GM19193 (cell line): ENCODE measurements at regions not wholly inside any gene's neighbourhood (a gene's known extent, or its start where the extent isn't known, plus 50 kb on each side); places are given as distances from the start of the nearest gene placed in this dataset.

ENCODE experiments used
- POLR2A ChIP-seq: IDR thresholded peaks from 4 replicates; pipeline ENCODE4 v1.6.1; 2011; ENCODE audit not compliant: insufficient read depth, insufficient read length; ENCODE audit errors: extremely low read depth

DNA sequence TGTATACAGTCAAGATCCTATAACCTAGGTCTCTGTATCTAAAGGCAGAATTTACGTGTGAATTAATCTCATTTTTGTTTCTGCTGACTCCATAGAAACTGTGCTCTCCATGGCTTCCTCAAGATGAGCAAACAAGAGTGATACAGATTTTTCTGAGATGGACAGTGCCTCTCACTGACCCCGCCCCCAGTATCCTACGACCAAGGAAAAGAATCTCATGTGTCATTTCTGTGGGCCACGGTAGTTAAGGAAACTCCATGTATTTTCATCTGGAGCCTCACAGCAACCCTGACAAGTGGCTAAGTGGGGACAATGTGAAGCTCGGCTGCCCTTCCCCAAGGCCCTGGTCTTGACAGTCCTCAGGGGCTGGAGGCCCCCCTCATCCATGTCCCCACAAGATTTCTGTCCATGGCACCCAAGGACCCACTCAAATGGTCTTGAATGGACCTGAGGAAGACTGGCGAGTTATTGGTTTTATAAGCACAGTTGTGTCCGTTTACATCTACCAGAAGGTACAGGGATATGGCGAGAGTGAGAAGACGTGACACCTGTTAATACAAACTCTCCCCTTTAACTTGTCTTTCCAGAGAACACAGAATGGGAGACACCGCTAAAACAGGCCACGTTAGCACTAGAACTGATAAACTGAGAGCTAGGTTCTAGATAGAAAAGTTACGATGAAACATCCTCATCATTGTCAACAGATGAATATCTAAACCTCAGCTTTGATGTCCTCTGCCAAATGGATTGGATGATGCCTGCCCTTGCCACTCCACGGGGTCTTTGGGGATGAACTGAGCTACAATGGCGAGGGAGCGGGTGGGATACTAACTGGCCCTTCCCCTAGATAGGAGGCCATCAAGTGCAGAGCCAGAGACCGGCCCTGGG is 108.4 kb upstream of the EGLN3 start:
- no peak for TF ChIP-seq POLR2A

GRCh38 chr14:34058510-34058909 is 107.6 kb upstream of the EGLN3 start:
- no peak for TF ChIP-seq POLR2A

GRCh38 chr14:34056046-34056445 is 105.2 kb upstream of the EGLN3 start:
- TF ChIP-seq POLR2A = no peak

- no peak for TF ChIP-seq POLR2A
These were observed 104.5 kb upstream of the EGLN3 start for GRCh38 chr14:34055157-34055950.

DNA sequence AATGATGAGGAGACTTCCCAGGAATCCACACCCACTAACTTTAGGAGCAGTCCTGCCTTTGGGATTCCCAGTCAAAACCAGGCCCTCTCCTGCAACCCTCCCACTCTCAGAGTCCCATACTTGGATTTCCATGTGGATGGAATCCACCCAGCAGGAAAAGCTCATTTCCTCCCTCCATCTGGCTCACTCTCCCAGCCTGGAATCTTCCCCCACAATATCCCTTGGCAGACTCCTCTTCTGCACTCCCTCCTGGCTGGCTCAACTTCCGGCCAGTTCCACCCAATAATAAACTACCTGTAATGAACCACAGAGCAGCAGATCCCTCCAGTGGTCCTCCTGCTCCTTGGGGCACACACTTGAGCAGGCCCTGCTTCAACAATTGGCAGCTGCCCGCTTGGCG is 102.8 kb upstream of the EGLN3 start:
- TF ChIP-seq POLR2A = no peak

DNA sequence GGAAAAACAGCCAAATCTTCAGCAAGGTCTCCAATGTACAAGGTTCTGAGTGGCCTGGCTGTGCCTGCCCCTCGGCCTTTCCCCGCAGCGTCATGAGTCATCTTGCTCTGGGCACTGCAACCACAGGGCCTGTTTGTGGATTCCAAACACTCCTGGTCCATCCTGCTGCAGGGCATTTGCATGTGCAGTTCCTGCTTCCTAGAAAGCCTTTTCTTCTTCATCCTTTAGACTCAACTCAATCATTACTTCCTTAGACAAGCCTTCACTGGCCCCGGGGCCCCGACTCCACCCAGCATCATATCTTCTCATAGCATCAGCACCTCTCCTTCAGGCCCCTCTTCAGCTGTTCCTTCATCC is 101.8 kb upstream of the EGLN3 start:
- no peak for TF ChIP-seq POLR2A

DNA sequence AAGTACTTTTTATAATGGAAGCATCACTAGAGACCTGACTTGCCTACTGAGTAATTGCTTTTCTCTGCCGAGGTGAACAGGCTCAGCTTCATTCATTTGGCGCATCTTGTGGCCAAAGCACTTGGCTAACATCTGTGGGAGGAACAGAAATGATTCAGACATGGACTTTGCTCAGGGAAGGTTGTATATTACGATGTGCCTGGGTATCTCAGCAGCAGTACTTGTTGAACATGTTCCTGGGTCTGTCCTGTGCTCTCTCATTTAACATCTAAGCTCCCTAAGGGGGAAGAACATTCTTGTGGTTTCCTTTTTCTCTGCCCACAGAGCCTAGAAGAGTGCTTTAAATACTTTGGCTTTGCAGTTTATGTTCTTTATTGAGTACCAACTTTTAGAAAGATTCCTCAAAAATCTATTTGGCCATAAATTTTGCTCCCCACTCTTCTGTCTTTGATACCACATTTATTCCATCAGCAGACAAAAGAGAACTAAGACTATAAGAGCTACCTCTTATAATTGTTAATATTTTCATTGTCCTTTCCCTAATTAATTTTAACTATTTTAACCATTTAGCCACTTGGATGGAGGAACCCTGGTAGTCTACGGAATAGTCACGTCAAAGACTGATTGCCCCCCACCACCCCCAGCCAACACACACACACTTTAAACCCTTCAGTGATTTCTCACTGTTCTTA is 101.2 kb upstream of the EGLN3 start:
- no peak for TF ChIP-seq POLR2A

DNA sequence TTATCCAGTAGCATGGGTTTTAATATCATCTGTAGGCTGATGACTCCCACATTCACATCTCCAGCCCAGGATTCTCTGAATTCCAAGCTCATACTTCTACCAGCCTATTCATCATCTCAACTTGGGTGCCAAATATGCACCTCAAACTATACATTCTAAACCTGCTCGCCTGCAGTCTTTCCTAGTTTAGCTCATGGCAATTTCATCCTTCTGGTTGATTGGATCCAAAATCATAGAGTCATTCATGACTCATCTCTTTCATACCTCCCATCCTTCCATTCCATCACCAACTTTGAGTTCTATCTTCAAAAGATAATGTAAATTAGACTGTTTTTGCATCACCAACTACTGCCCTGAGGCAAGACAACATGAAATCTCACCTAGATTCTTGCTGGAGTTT is 99.7 kb upstream of the EGLN3 start:
- TF ChIP-seq POLR2A = no peak

GRCh38 chr14:34049790-34050189 is 98.9 kb upstream of the EGLN3 start:
- no peak for TF ChIP-seq POLR2A

- no peak for TF ChIP-seq POLR2A
These were observed 96.1 kb upstream of the EGLN3 start for GRCh38 chr14:34046799-34047520.

DNA sequence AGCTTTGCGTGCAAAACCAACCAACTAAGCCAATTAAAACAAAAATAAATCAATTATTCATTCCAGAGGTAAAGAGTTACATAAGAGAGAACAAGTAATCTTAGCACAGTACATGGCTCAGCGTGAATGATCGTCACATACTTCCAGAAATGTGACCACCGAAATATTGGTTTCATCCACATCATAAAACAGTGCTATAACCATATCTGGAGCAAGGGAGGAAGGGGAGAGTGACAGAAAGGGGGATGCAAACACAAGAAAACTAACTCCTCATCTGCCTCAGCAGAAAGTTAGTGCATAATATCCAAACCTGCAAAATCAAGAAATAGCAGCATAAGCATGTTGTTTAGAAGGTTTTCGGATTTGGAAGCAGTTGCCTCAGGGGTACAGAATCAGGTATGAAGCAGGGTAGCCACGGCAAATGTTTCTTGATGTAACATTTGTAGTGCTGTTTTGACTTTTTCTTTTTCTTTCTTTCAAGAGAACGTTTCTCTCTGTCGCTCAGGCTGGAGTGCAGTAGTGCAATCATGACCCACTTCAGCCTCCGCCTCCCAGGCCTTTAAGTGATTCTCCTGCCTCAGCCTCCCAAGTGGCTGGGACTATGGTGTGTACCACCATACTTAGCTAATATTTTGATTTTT is 93.9 kb upstream of the EGLN3 start:
- TF ChIP-seq POLR2A = no peak

DNA sequence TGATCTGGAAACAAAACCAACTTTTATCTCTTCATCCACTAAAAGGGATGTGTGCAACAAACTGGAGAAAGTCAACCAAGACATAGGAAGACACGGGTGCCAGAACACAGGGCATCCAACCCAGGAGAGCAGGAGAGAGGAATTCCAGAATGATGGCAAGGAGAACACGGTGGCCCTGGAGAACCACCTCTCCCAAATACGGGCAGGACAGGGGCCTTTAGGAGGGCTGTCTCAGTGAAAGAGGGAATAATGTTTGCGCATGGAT is 93.4 kb upstream of the EGLN3 start:
- TF ChIP-seq POLR2A = no peak

GRCh38 chr14:34043627-34044372 is 92.9 kb upstream of the EGLN3 start:
- no peak for TF ChIP-seq POLR2A

- TF ChIP-seq POLR2A = no peak
These were observed 90.3 kb upstream of the EGLN3 start for GRCh38 chr14:34041220-34041619.

GRCh38 chr14:34040766-34041165 is 89.9 kb upstream of the EGLN3 start:
- TF ChIP-seq POLR2A = no peak
